ENCODE measurements at regions not wholly inside any gene's neighbourhood (a gene's known extent, or its start where the extent isn't known, plus 50 kb on each side); places are given as distances from the start of the nearest gene placed in this dataset.

- TF ChIP-seq CTCF (IDR thresholded peaks at IDR 0.05; ENCODE audit: unreplicated experiment): no peak
- no peaks in the 10 kb centered on the region for H3K27me3 Mint-ChIP-seq (ENCODE audit: low read depth)
- H3K4me1 Mint-ChIP-seq: peaks cover 19% of the 10 kb centered on the region
- peaks cover 23% of the 10 kb centered on the region for H3K9me3 Mint-ChIP-seq
- no peak overlapping the region for H3K4me3 Mint-ChIP-seq
- peak overlapping the region; percentile 28 for H3K27ac Mint-ChIP-seq
- no peaks in the 10 kb centered on the region for H3K36me3 Mint-ChIP-seq
- no peak for DNase-seq (ENCODE audit: low spot score in 2 of 2, unreplicated experiment in 2 of 2)
Measured at GRCh38 chr3:153319705-153320554, 157.9 kb downstream of the RAP2B start.

- Mint-ChIP-seq H3K9me3 (peaks cover 22% of the 10 kb centered on the region), H3K4me3 (no peak overlapping the region), H3K27ac (peak overlapping the region; percentile 28), H3K4me1 (peaks cover 19% of the 10 kb centered on the region), H3K27me3 (ENCODE audit: low read depth) (no peaks in the 10 kb centered on the region), H3K36me3 (no peaks in the 10 kb centered on the region)
- DNase-seq (ENCODE audit: low spot score in 2 of 2, unreplicated experiment in 2 of 2): no peak
- TF ChIP-seq CTCF (IDR thresholded peaks at IDR 0.05; ENCODE audit: unreplicated experiment): no peak
Measured at GRCh38 chr3:153320585-153321128, 158.6 kb downstream of the RAP2B start.

DNA sequence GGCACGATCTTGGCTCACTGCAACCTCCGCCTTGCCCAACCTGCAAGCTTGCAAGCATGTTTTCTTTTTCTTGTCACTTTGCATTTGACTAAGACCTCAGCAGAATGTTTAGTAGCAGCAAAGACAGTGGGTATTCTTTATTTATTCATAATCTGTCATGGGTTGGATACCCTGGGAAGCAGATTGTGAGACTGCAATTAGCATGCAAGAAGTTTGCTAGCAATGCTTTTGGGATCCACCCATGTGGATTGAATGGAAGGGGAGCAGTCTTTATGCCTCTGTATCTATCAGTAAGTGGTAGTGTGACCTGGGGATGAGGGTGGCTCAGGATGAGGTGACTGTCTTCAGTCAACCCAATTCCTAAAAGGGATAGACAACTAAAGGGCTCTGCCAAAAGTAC is 166.7 kb downstream of the RAP2B start:
- no peak for DNase-seq (ENCODE audit: low spot score in 2 of 2, unreplicated experiment in 2 of 2)
- H3K27me3 Mint-ChIP-seq (ENCODE audit: low read depth): no peaks in the 10 kb centered on the region
- H3K9me3 Mint-ChIP-seq: peaks cover 17% of the 10 kb centered on the region
- H3K36me3 Mint-ChIP-seq: no peaks in the 10 kb centered on the region
- no peak overlapping the region for H3K4me3 Mint-ChIP-seq
- H3K27ac Mint-ChIP-seq: no peak overlapping the region
- H3K4me1 Mint-ChIP-seq: peaks cover 23% of the 10 kb centered on the region
- no peak for TF ChIP-seq CTCF (IDR thresholded peaks at IDR 0.05; ENCODE audit: unreplicated experiment)

- H3K27ac Mint-ChIP-seq: no peak overlapping the region
- no peak overlapping the region for H3K4me3 Mint-ChIP-seq
- H3K36me3 Mint-ChIP-seq: no peaks in the 10 kb centered on the region
- no peaks in the 10 kb centered on the region for H3K27me3 Mint-ChIP-seq (ENCODE audit: low read depth)
- TF ChIP-seq CTCF (IDR thresholded peaks at IDR 0.05; ENCODE audit: unreplicated experiment): no peak
- no peak for DNase-seq (ENCODE audit: low spot score in 2 of 2, unreplicated experiment in 2 of 2)
- H3K9me3 Mint-ChIP-seq: peaks cover 3% of the 10 kb centered on the region
- peaks cover 23% of the 10 kb centered on the region for H3K4me1 Mint-ChIP-seq
Measured at GRCh38 chr3:153330901-153331300, 168.9 kb downstream of the RAP2B start.

DNA sequence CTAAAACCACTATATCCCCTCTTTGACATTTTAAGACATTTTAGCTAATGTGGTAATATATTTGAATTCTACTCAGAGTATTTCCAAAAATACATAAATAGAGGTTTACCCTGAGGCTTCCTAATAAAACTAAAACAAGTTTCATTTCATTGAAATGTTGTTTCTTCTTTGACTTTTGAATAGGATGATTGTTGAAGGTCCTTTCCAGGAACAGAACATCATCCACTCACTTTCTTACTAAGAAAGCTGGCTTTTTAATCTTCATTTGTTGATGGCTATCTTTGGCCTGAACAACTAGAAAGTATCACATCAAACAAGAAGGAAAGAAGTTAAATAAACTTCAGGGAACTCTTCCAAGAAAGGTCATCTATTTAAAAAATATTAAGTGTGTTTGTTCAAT is 169.7 kb downstream of the RAP2B start:
- DNase-seq (ENCODE audit: low spot score in 2 of 2, unreplicated experiment in 2 of 2): no peak
- Mint-ChIP-seq H3K4me3 (no peak overlapping the region), H3K9me3 (no peaks in the 10 kb centered on the region), H3K27me3 (ENCODE audit: low read depth) (no peaks in the 10 kb centered on the region), H3K4me1 (peaks cover 23% of the 10 kb centered on the region), H3K27ac (peak overlapping the region; percentile 39), H3K36me3 (no peaks in the 10 kb centered on the region)
- TF ChIP-seq CTCF (IDR thresholded peaks at IDR 0.05; ENCODE audit: unreplicated experiment): no peak
